H1 (cell line): ENCODE measurements at regions not wholly inside any gene's neighbourhood (a gene's known extent, or its start where the extent isn't known, plus 50 kb on each side); places are given as distances from the start of the nearest gene placed in this dataset.

Source experiments
- CTCF ChIA-PET: fragments of 300-600 bp; sonication (Branson Sonifier 250); formaldehyde crosslinking; loops from one replicate; lab custom pipeline; 2021; ENCODE audit not compliant: partially characterized antibody; lab: Charles Lee
- POLR2A ChIA-PET: fragments of 300-600 bp; sonication (Branson Sonifier 250); formaldehyde crosslinking; loops from one replicate; lab custom pipeline; 2021; ENCODE audit warnings: inconsistent platforms; ENCODE audit not compliant: partially characterized antibody; lab: Charles Lee
- DNase-seq, 2 experiments: peaks; one replicate each; pipeline versions ENCODE4 v3.0.0 to v3.0.0-alpha.2; 2010 to 2022; ENCODE audit warnings: low spot score in 2 of 2, low read depth in 1 of 2, mixed read lengths in 1 of 2
- FAIRE-seq: peaks from 2 replicates; lab custom pipeline; 2011; peaks lifted over from hg19 to GRCh38; lab: Jason Lieb, UNC
- H2AFZ ChIP-seq: 2 replicates; pipeline ENCODE4 v1.8.1; 2012; ENCODE audit warnings: low read length, inconsistent platforms
- H2AK5ac ChIP-seq: 2 replicates; pipeline ENCODE4 v1.6.1; 2013; ENCODE audit warnings: low read depth, low read length
- H2BK120ac ChIP-seq: replicated peaks from 2 replicates; pipeline ENCODE3; 2013; ENCODE audit warnings: low read depth, low read length, inconsistent platforms
- H2BK12ac ChIP-seq: 2 replicates; pipeline ENCODE4 v1.6.1; 2013; ENCODE audit warnings: low read depth, low read length
- H2BK15ac ChIP-seq: 2 replicates; pipeline ENCODE4 v1.6.1; 2013; ENCODE audit warnings: low read length
- H2BK20ac ChIP-seq: 2 replicates; pipeline ENCODE4 v1.6.1; 2013; ENCODE audit warnings: low read length
- H2BK5ac ChIP-seq: 2 replicates; pipeline ENCODE4 v1.6.1; 2013; ENCODE audit warnings: low read depth, low read length
- H3K14ac ChIP-seq: 2 replicates; pipeline ENCODE4 v1.6.1; 2013; ENCODE audit warnings: inconsistent platforms; ENCODE audit not compliant: insufficient read length
- H3K18ac ChIP-seq: 2 replicates; pipeline ENCODE4 v1.6.1; 2013; ENCODE audit warnings: low read length; ENCODE audit errors: extremely low read depth
- H3K23ac ChIP-seq: 2 replicates; pipeline ENCODE4 v1.6.1; 2013; ENCODE audit warnings: inconsistent platforms; ENCODE audit not compliant: insufficient read length
- H3K23me2 ChIP-seq: 2 replicates; pipeline ENCODE4 v1.6.1; 2013; ENCODE audit warnings: low read depth, low read length
- H3K27ac ChIP-seq: 2 replicates; pipeline ENCODE4 v1.6.1; 2011; ENCODE audit warnings: low read depth, low read length, inconsistent platforms
- H3K27me3 ChIP-seq, 4 experiments: replicated peaks in 1 of 4; 1 replicate in 1 of 4; 2 replicates in 3 of 4; pipeline versions ENCODE4 v1.6.1 to v1.8.1; 2011 to 2013; ENCODE audit warnings: low read length in 3 of 4, mild to moderate bottlenecking in 3 of 4, inconsistent platforms in 2 of 4, mixed read lengths in 2 of 4, moderate library complexity in 1 of 4; ENCODE audit not compliant: control insufficient read depth in 3 of 4, insufficient read depth in 3 of 4; ENCODE audit errors: extremely low read depth in 1 of 4
- H3K36me3 ChIP-seq, 4 experiments: 2 replicates each; pipeline versions ENCODE4 v1.6.1 to v1.8.1; 2011 to 2013; ENCODE audit warnings: mild to moderate bottlenecking in 4 of 4, low read length in 3 of 4, moderate library complexity in 2 of 4, control low read depth in 1 of 4, inconsistent platforms in 1 of 4; ENCODE audit not compliant: insufficient read depth in 4 of 4, control insufficient read depth in 2 of 4
- H3K4ac ChIP-seq: replicated peaks from 2 replicates; pipeline ENCODE3; 2013; ENCODE audit warnings: low read length, low read depth, mixed read lengths, inconsistent platforms; ENCODE audit not compliant: insufficient read length
- H3K4me1 ChIP-seq, 4 experiments: replicated peaks in 1 of 4; 1 replicate in 1 of 4; 2 replicates in 3 of 4; pipeline versions ENCODE4 v1.6.1 to v1.8.1; 2011 to 2013; ENCODE audit warnings: low read length in 3 of 4, inconsistent platforms in 2 of 4, mixed read lengths in 1 of 4; ENCODE audit not compliant: insufficient read depth in 4 of 4, control insufficient read depth in 3 of 4
- H3K4me2 ChIP-seq, 2 experiments: 2 replicates each; pipeline versions ENCODE4 v1.6.1 to v1.8.1; 2011 to 2013; ENCODE audit warnings: low read depth in 2 of 2, low read length in 2 of 2, control low read depth in 1 of 2, inconsistent platforms in 1 of 2, mild to moderate bottlenecking in 1 of 2; ENCODE audit not compliant: insufficient read depth in 1 of 2
- H3K4me3 ChIP-seq, 4 experiments: fragments of 200-600, 300-600 bp in 1 of 4; sonication (generic), shearing (Covaris generic), sonication (Bioruptor Twin) in 1 of 4; 2 replicates each; pipeline versions ENCODE4 v1.5.1 to v1.8.1; 2011 to 2016; ENCODE audit warnings: low read length in 4 of 4, low read depth in 3 of 4, control low read depth in 2 of 4, inconsistent platforms in 2 of 4, mild to moderate bottlenecking in 2 of 4, mixed read lengths in 1 of 4, moderate library complexity in 1 of 4; ENCODE audit not compliant: insufficient read depth in 2 of 4; ENCODE audit errors: extremely low read depth in 1 of 4
- H3K56ac ChIP-seq: replicated peaks from 2 replicates; pipeline ENCODE3; 2013; ENCODE audit warnings: low read depth, mild to moderate bottlenecking, mixed read lengths, low read length, inconsistent platforms; ENCODE audit not compliant: insufficient read length
- H3K79me1 ChIP-seq: 2 replicates; pipeline ENCODE4 v1.6.1; 2013; ENCODE audit warnings: low read depth, low read length, control low read depth
- H3K79me2 ChIP-seq, 2 experiments: 2 replicates each; pipeline versions ENCODE4 v1.6.1 to v1.8.1; 2012 to 2013; ENCODE audit warnings: low read length in 2 of 2, mild to moderate bottlenecking in 2 of 2, inconsistent platforms in 1 of 2; ENCODE audit not compliant: insufficient read depth in 2 of 2, control insufficient read depth in 1 of 2
- H3K9ac ChIP-seq, 4 experiments: replicated peaks in 1 of 4; 1 replicate in 1 of 4; 2 replicates in 3 of 4; pipeline versions ENCODE4 v1.6.1 to v1.8.1; 2011 to 2013; ENCODE audit warnings: low read depth in 3 of 4, low read length in 3 of 4, control low read depth in 2 of 4, mild to moderate bottlenecking in 2 of 4, moderate library complexity in 2 of 4, inconsistent platforms in 1 of 4; ENCODE audit errors: extremely low read depth in 1 of 4
- H3K9me3 ChIP-seq, 2 experiments: 2 replicates each; pipeline versions ENCODE4 v1.6.1 to v1.8.1; 2012 to 2013; ENCODE audit warnings: mild to moderate bottlenecking in 2 of 2, moderate library complexity in 2 of 2, control low read depth in 1 of 2, inconsistent platforms in 1 of 2, low read depth in 1 of 2, low read length in 1 of 2, mixed read lengths in 1 of 2; ENCODE audit not compliant: insufficient read depth in 2 of 2
- H4K20me1 ChIP-seq, 2 experiments: replicated peaks in 1 of 2; 2 replicates each; pipeline versions ENCODE3 to v1.8.1; 2011 to 2013; ENCODE audit warnings: inconsistent platforms in 2 of 2, low read length in 2 of 2, mild to moderate bottlenecking in 1 of 2; ENCODE audit not compliant: insufficient read depth in 2 of 2, control insufficient read depth in 1 of 2
- H4K5ac ChIP-seq: 2 replicates; pipeline ENCODE4 v1.6.1; 2013; ENCODE audit warnings: low read length, low read depth, mixed read lengths, inconsistent platforms; ENCODE audit not compliant: insufficient read length
- H4K8ac ChIP-seq: 2 replicates; pipeline ENCODE4 v1.8.0; 2013; ENCODE audit warnings: mild to moderate bottlenecking, moderate library complexity, low read length, inconsistent platforms; ENCODE audit not compliant: insufficient read depth; ENCODE audit errors: extremely low read depth
- H4K91ac ChIP-seq: replicated peaks from 2 replicates; pipeline ENCODE3; 2013; ENCODE audit warnings: low read length, mixed read lengths, inconsistent platforms; ENCODE audit not compliant: insufficient read length
- CBX5 ChIP-seq: fragments of 300-800, 300-1000 bp; sonication (generic); IDR thresholded peaks from 2 replicates; pipeline ENCODE4 v1.7.1; 2016; ENCODE audit warnings: antibody characterized with exemption, low read length, low read depth
- CHD1 ChIP-seq: IDR thresholded peaks from 2 replicates; pipeline ENCODE4 v1.6.1; 2012; ENCODE audit warnings: low read depth, low read length, improper control_type of control experiment
- CTBP2 ChIP-seq: IDR thresholded peaks from 2 replicates; pipeline ENCODE4 v1.7.0; 2011; ENCODE audit warnings: borderline replicate concordance, mild to moderate bottlenecking, moderate library complexity, mixed read lengths, low read length; ENCODE audit not compliant: insufficient read depth, insufficient read length
- FOSL1 ChIP-seq: IDR thresholded peaks from 2 replicates; pipeline ENCODE4 v1.6.1; 2011; ENCODE audit warnings: mild to moderate bottlenecking, low read depth, low read length, moderate library complexity; ENCODE audit not compliant: insufficient read depth
- GTF2F1 ChIP-seq: IDR thresholded peaks from 2 replicates; pipeline ENCODE4 v1.6.1; 2012; ENCODE audit warnings: low read depth, low read length, improper control_type of control experiment, borderline replicate concordance
- JUND ChIP-seq: IDR thresholded peaks from 2 replicates; pipeline ENCODE4 v1.6.1; 2011; ENCODE audit warnings: mild to moderate bottlenecking, improper control_type of control experiment, low read length
- NANOG ChIP-seq: IDR thresholded peaks from 2 replicates; pipeline ENCODE4 v1.6.1; 2011; ENCODE audit warnings: low read length, low read depth, mild to moderate bottlenecking, inconsistent platforms; ENCODE audit not compliant: insufficient read depth, poor library complexity, severe bottlenecking
- RAD21 ChIP-seq, 2 experiments: IDR thresholded peaks in 1 of 2; conservative IDR thresholded peaks in 1 of 2; 2 replicates each; pipeline ENCODE4 v1.6.1; 2011; ENCODE audit warnings: low read depth in 2 of 2, low read length in 2 of 2, improper control_type of control experiment in 1 of 2, inconsistent platforms in 1 of 2, mild to moderate bottlenecking in 1 of 2, moderate library complexity in 1 of 2
- SAP30 ChIP-seq: fragments of 300-600 bp; sonication (generic); IDR thresholded peaks from 2 replicates; pipeline ENCODE4 v1.7.1; 2012; ENCODE audit warnings: low read length, moderate library complexity, mild to moderate bottlenecking, inconsistent platforms; ENCODE audit not compliant: insufficient read depth, insufficient replicate concordance
- SP2 ChIP-seq: IDR thresholded peaks from 2 replicates; pipeline ENCODE4 v1.6.1; 2012; ENCODE audit warnings: mild to moderate bottlenecking, low read length, inconsistent platforms
- SRF ChIP-seq: IDR thresholded peaks from 2 replicates; pipeline ENCODE4 v1.6.1; 2011; ENCODE audit warnings: mild to moderate bottlenecking, low read depth, low read length, moderate library complexity
- SUZ12 ChIP-seq: fragments of 200-600 bp; sonication (generic); IDR thresholded peaks from 2 replicates; pipeline ENCODE4 v1.6.1; 2012; ENCODE audit warnings: mild to moderate bottlenecking, inconsistent platforms, low read length, moderate library complexity, mixed read lengths
- YY1 ChIP-seq: IDR thresholded peaks from 2 replicates; pipeline ENCODE4 v1.6.1; 2011; ENCODE audit warnings: low read depth, mild to moderate bottlenecking, low read length
- WGBS, 2 experiments: shearing (Covaris generic) in 1 of 2; methylation state at CpG; one replicate each; pipeline versions ENCODE4 v1.1.6 to v1.1.7; 2013 to 2015; ENCODE audit warnings: low lambda C conversion rate in 2 of 2, mixed read lengths in 2 of 2, inconsistent platforms in 1 of 2, low coverage in 1 of 2, missing lambda C conversion rate in 1 of 2; ENCODE audit not compliant: insufficient replicate concordance in 2 of 2, insufficient coverage in 1 of 2, insufficient read length in 1 of 2; ENCODE audit errors: extremely low coverage in 1 of 2, missing lambda C conversion rate in 1 of 2; 5-methylcytosine and 5-hydroxymethylcytosine counted together

DNA sequence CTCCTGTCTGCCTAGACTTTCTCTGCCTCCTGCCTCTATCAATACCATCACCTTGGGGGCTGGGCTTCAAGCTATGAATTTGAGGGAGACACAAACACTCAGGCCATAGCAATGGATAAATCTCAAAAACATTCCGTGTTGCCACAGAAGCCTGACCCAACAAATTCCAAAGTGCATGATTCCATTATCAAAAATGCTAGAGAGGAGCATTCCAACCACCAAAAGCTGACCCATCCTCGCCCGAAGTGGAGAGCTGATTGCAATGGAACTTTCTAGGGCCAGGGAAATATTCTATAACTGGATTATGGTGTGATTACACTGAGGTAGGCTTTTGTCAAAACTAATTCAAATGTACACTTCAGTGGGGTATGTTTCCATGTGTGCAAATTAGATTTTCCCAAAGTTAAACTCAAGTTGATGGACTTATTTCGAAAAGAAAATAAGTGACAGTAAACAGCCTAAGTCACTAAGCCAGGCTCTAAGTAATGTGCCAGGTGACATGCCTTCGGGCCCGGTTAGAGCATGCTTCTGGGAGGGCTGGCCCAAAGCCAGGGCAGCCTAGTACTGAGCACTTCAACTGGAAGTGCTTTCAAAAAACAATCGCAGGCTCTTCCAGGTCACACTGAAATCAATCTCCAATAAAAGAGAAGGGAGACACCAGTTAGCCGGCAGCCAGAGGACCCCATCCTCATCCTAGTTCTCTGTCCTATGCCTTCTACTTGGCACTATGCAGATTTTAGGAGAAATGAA, 142.3 kb downstream of the TBXT start:
- DNase-seq: no peak
- Histone ChIP-seq H2BK5ac (no peak overlapping the region), H2AK5ac (no peak overlapping the region), H4K5ac (no peak overlapping the region), H3K9me3 (no peaks in the 10 kb centered on the region; a peak in 1 of 4 replicates), H3K79me1 (no peaks in the 10 kb centered on the region), H3K23me2 (no peaks in the 10 kb centered on the region), H3K36me3 (no peaks in the 10 kb centered on the region), H2BK120ac (no peak overlapping the region), H3K79me2 (no peaks in the 10 kb centered on the region), H2BK12ac (no peak overlapping the region), H3K27ac (no peak overlapping the region), H2BK15ac (no peak overlapping the region), H3K18ac (no peak overlapping the region), H3K4me3 (no peak overlapping the region), H4K8ac (no peak overlapping the region), H4K91ac (no peak overlapping the region), H3K27me3 (no peaks in the 10 kb centered on the region), H3K9ac (no peak overlapping the region), H3K23ac (no peak overlapping the region), H3K56ac (no peak overlapping the region), H4K20me1 (no peaks in the 10 kb centered on the region), H2AFZ (no peak overlapping the region), H3K4me2 (no peak overlapping the region), H2BK20ac (no peak overlapping the region), H3K14ac (no peak overlapping the region), H3K4me1 (no peaks in the 10 kb centered on the region; a peak in 1 of 7 replicates), H3K4ac (no peak overlapping the region)
- WGBS, 2 experiments: 86% methylated on average over 8 of the region's 8 CpGs; no CpG with 5 or more reads in 1 of the 2 experiments
- CTCF ChIA-PET: interaction anchor here (0.7 to 2.5 kb wide), 6 partner anchors 8 to 140 kb away, joined by 3 to 11 read pairs (median 3); no protein-coding TSS in a partner anchor
- POLR2A ChIA-PET: no interaction called here
- no peak for FAIRE-seq
- TF ChIP-seq SRF: no peak
- no peak for TF ChIP-seq YY1
- no peak for TF ChIP-seq JUND
- no peak for TF ChIP-seq CHD1
- no peak for TF ChIP-seq GTF2F1
- TF ChIP-seq SP2: no peak
- TF ChIP-seq RAD21 (IDR thresholded peaks at IDR 0.05 in 1 of 2, conservative IDR thresholded peaks at IDR 0.05 in 1 of 2; ENCODE audit: low read depth in 2 of 2, low read length in 2 of 2): no peak
- no peak for TF ChIP-seq CTBP2
- TF ChIP-seq NANOG: no peak
- no peak for TF ChIP-seq SUZ12
- TF ChIP-seq SAP30: no peak
- TF ChIP-seq CBX5: no peak
- no peak for TF ChIP-seq FOSL1
